Endodermal cell (in vitro differentiated cells): ENCODE measurements at regions not wholly inside any gene's neighbourhood (a gene's known extent, or its start where the extent isn't known, plus 50 kb on each side); places are given as distances from the start of the nearest gene placed in this dataset.

Source experiments
- DNase-seq: peaks from one replicate; pipeline ENCODE4 v3.0.0-alpha.2; 2017
- H3K27ac ChIP-seq: 2 replicates; pipeline ENCODE4 v1.5.1; 2013; ENCODE audit warnings: mild to moderate bottlenecking, low read depth, low read length, moderate library complexity
- H3K27me3 ChIP-seq: 2 replicates; pipeline ENCODE4 v1.6.1; 2013; ENCODE audit warnings: mild to moderate bottlenecking, low read length, moderate library complexity; ENCODE audit not compliant: insufficient read depth, control insufficient read depth, poor library complexity, severe bottlenecking
- H3K36me3 ChIP-seq: 2 replicates; pipeline ENCODE4 v1.7.0; 2013; ENCODE audit warnings: mild to moderate bottlenecking, low read length, moderate library complexity; ENCODE audit not compliant: control insufficient read depth, insufficient read depth
- H3K4me1 ChIP-seq: one replicate; pipeline ENCODE4 v1.7.0; 2013; ENCODE audit warnings: low read length; ENCODE audit not compliant: control insufficient read depth, insufficient read depth
- H3K4me3 ChIP-seq: 2 replicates; pipeline ENCODE4 v1.5.1; 2013; ENCODE audit warnings: mild to moderate bottlenecking, low read length, moderate library complexity
- H3K9ac ChIP-seq: 2 replicates; pipeline ENCODE4 v1.6.1; 2013; ENCODE audit warnings: mild to moderate bottlenecking, low read length, moderate library complexity; ENCODE audit not compliant: poor library complexity, severe bottlenecking; ENCODE audit errors: extremely low read depth
- H3K9me3 ChIP-seq: 2 replicates; pipeline ENCODE4 v1.6.1; 2013; ENCODE audit warnings: mild to moderate bottlenecking, low read length, moderate library complexity; ENCODE audit not compliant: control insufficient read depth
- H3K27ac Mint-ChIP-seq: 2 replicates; pipeline ENCODE4 v1.8.0; 2020; ENCODE audit warnings: mixed read lengths
- H3K27me3 Mint-ChIP-seq: 2 replicates; pipeline ENCODE4 v1.8.0; 2021; ENCODE audit warnings: mild to moderate bottlenecking, mixed read lengths; ENCODE audit not compliant: insufficient read depth
- H3K36me3 Mint-ChIP-seq: 2 replicates; pipeline ENCODE4 v1.8.0; 2020; ENCODE audit warnings: low read depth, mixed read lengths
- H3K4me1 Mint-ChIP-seq: 2 replicates; pipeline ENCODE4 v1.8.0; 2020; ENCODE audit warnings: mixed read lengths
- H3K4me3 Mint-ChIP-seq: 2 replicates; pipeline ENCODE4 v1.8.0; 2020; ENCODE audit warnings: mild to moderate bottlenecking, moderate library complexity, mixed read lengths
- H3K9me3 Mint-ChIP-seq: 2 replicates; pipeline ENCODE4 v1.8.0; 2020; ENCODE audit warnings: mild to moderate bottlenecking, mixed read lengths
- CTCF ChIP-seq: fragments of 200-600 bp; sonication (generic); conservative IDR thresholded peaks from 2 replicates; pipeline ENCODE4 v1.5.0; 2021; ENCODE audit warnings: antibody characterized with exemption, mild to moderate bottlenecking
- WGBS, 2 experiments: methylation state at CpG; one replicate each; pipeline versions ENCODE4 v1.1.5 to v1.1.7; 2013; ENCODE audit warnings: missing lambda C conversion rate in 2 of 2, mixed read lengths in 1 of 2; ENCODE audit not compliant: insufficient coverage in 1 of 2, insufficient read length in 1 of 2; 5-methylcytosine and 5-hydroxymethylcytosine counted together

GRCh38 chr5:114702136-114702535 is 340.3 kb downstream of the KCNN2 start:
- no peak overlapping the region for H3K4me3 ChIP-seq
- 83% methylated on average over 3 of the region's 3 CpGs; no CpG with 5 or more reads in 1 of the 2 experiments for WGBS, 2 experiments
- H3K27me3 Mint-ChIP-seq: no peaks in the 10 kb centered on the region
- no peaks in the 10 kb centered on the region for H3K4me1 Mint-ChIP-seq
- no peak overlapping the region for H3K27ac Mint-ChIP-seq
- no peaks in the 10 kb centered on the region for H3K27me3 ChIP-seq
- H3K36me3 ChIP-seq: no peaks in the 10 kb centered on the region
- no peaks in the 10 kb centered on the region for H3K9me3 Mint-ChIP-seq
- no peaks in the 10 kb centered on the region for H3K9me3 ChIP-seq
- H3K4me1 ChIP-seq: no peaks in the 10 kb centered on the region
- H3K27ac ChIP-seq: no peak overlapping the region
- H3K4me3 Mint-ChIP-seq: no peak overlapping the region
- no peak overlapping the region for H3K9ac ChIP-seq
- no peak for TF ChIP-seq CTCF
- H3K36me3 Mint-ChIP-seq: no peaks in the 10 kb centered on the region
- DNase-seq: no peak

GRCh38 chr5:114700823-114701222 is 339.0 kb downstream of the KCNN2 start:
- no peak for DNase-seq
- Mint-ChIP-seq H3K27ac (no peak overlapping the region), H3K4me3 (no peak overlapping the region), H3K9me3 (peaks cover 10% of the 10 kb centered on the region), H3K4me1 (no peaks in the 10 kb centered on the region), H3K27me3 (no peaks in the 10 kb centered on the region), H3K36me3 (no peaks in the 10 kb centered on the region)
- Histone ChIP-seq H3K9ac (no peak overlapping the region), H3K27me3 (no peaks in the 10 kb centered on the region), H3K4me1 (no peaks in the 10 kb centered on the region), H3K4me3 (no peak overlapping the region), H3K36me3 (no peaks in the 10 kb centered on the region), H3K27ac (no peak overlapping the region), H3K9me3 (no peaks in the 10 kb centered on the region)
- 67 to 86% methylated on average over 1 to 3 of the region's 3 CpGs for WGBS, 2 experiments
- TF ChIP-seq CTCF: no peak

- no peak for TF ChIP-seq CTCF
- Mint-ChIP-seq H3K4me3 (no peak overlapping the region), H3K27ac (no peak overlapping the region), H3K27me3 (no peaks in the 10 kb centered on the region), H3K36me3 (no peaks in the 10 kb centered on the region), H3K4me1 (no peaks in the 10 kb centered on the region), H3K9me3 (peaks cover 30% of the 10 kb centered on the region)
- Histone ChIP-seq H3K36me3 (no peaks in the 10 kb centered on the region), H3K9me3 (no peaks in the 10 kb centered on the region), H3K4me3 (peak overlapping the region; percentile 10), H3K27ac (no peak overlapping the region), H3K27me3 (no peaks in the 10 kb centered on the region), H3K4me1 (no peaks in the 10 kb centered on the region), H3K9ac (no peak overlapping the region)
- no peak for DNase-seq
- 93 to 96% methylated on average over 19 to 27 of the region's 27 CpGs for WGBS, 2 experiments
These were observed 333.5 kb downstream of the KCNN2 start for GRCh38 chr5:114695292-114695904.
